IMR-90 (cell line): ENCODE measurements at regions not wholly inside any gene's neighbourhood (a gene's known extent, or its start where the extent isn't known, plus 50 kb on each side); places are given as distances from the start of the nearest gene placed in this dataset.

Experiments used
- ATAC-seq: fragments of 200-7000 bp; cut with Tn5 transposase; 2 replicates; pipeline ENCODE4 v1.9.1; 2020; ENCODE audit warnings: low read depth, mild to moderate bottlenecking, moderate library complexity
- BruUV-seq: library from RNA; stranded (reverse); fragments of 400-500 nt; replicated peaks from 2 replicates; lab custom pipeline; 2021; lab: Mats Ljungman, UMichigan
- CTCF ChIA-PET: fragments of 300-600 bp; formaldehyde crosslinking; extraction: SDS; loops from one replicate; lab custom pipeline; 2021; ENCODE audit warnings: antibody characterized with exemption; lab: Yijun Ruan, JAX
- POLR2A ChIA-PET: fragments of 300-600 bp; sonication (Branson Sonifier 250); formaldehyde crosslinking; loops from one replicate; lab custom pipeline; 2022; ENCODE audit warnings: antibody characterized with exemption; ENCODE audit not compliant: unreplicated experiment; lab: Charles Lee
- DNase-seq: peaks from one replicate; pipeline ENCODE4 v3.0.0; 2013
- H2AFZ ChIP-seq: replicated peaks from 2 replicates; pipeline ENCODE3; 2013; ENCODE audit warnings: low read length, mild to moderate bottlenecking; ENCODE audit not compliant: poor library complexity
- H2AK5ac ChIP-seq: 2 replicates; pipeline ENCODE4 v1.6.1; 2013; ENCODE audit warnings: low read depth, low read length, inconsistent platforms
- H2AK9ac ChIP-seq: replicated peaks from 2 replicates; pipeline ENCODE3; 2013; ENCODE audit warnings: mild to moderate bottlenecking, low read depth, low read length, moderate library complexity; ENCODE audit not compliant: poor library complexity
- H2BK120ac ChIP-seq: 2 replicates; pipeline ENCODE4 v1.6.1; 2013; ENCODE audit warnings: low read depth, low read length, inconsistent platforms
- H2BK15ac ChIP-seq: 3 replicates; pipeline ENCODE4 v1.6.1; 2013; ENCODE audit warnings: low read depth, low read length, inconsistent platforms
- H2BK20ac ChIP-seq: 2 replicates; pipeline ENCODE4 v1.6.1; 2013; ENCODE audit warnings: low read depth, mild to moderate bottlenecking, inconsistent platforms, low read length, moderate library complexity
- H2BK5ac ChIP-seq: 2 replicates; pipeline ENCODE4 v1.6.1; 2013; ENCODE audit warnings: mild to moderate bottlenecking, low read depth, low read length, inconsistent platforms; ENCODE audit not compliant: poor library complexity, severe bottlenecking
- H3K14ac ChIP-seq: replicated peaks from 2 replicates; pipeline ENCODE4 v1.6.1; 2013; ENCODE audit warnings: low read depth, low read length, inconsistent platforms
- H3K18ac ChIP-seq: 2 replicates; pipeline ENCODE4 v1.6.1; 2013; ENCODE audit warnings: low read depth, low read length, control low read depth
- H3K23ac ChIP-seq: 2 replicates; pipeline ENCODE4 v1.6.1; 2013; ENCODE audit warnings: low read depth, low read length, inconsistent platforms
- H3K27ac ChIP-seq: 2 replicates; pipeline ENCODE4 v1.5.1; 2013; ENCODE audit warnings: mild to moderate bottlenecking, control low read depth, low read length; ENCODE audit not compliant: insufficient read depth
- H3K27me3 ChIP-seq: 2 replicates; pipeline ENCODE4 v1.6.1; 2013; ENCODE audit warnings: low read length; ENCODE audit not compliant: control insufficient read depth, insufficient read depth
- H3K36me3 ChIP-seq: 2 replicates; pipeline ENCODE4 v1.6.1; 2013; ENCODE audit warnings: low read length, mixed read lengths; ENCODE audit not compliant: control insufficient read depth, insufficient read depth
- H3K4ac ChIP-seq: 2 replicates; pipeline ENCODE4 v1.6.1; 2013; ENCODE audit warnings: low read depth, low read length, inconsistent platforms
- H3K4me1 ChIP-seq: 2 replicates; pipeline ENCODE4 v1.6.1; 2013; ENCODE audit warnings: low read length, mixed read lengths; ENCODE audit not compliant: control insufficient read depth, insufficient read depth
- H3K4me2 ChIP-seq: 2 replicates; pipeline ENCODE4 v1.6.1; 2013; ENCODE audit warnings: low read depth, mild to moderate bottlenecking, control low read depth, low read length, moderate library complexity
- H3K4me3 ChIP-seq: 2 replicates; pipeline ENCODE4 v1.5.1; 2013; ENCODE audit warnings: low read depth, mild to moderate bottlenecking, control low read depth, low read length, moderate library complexity; ENCODE audit not compliant: insufficient read depth
- H3K56ac ChIP-seq: 2 replicates; pipeline ENCODE4 v1.6.1; 2013; ENCODE audit warnings: low read length, inconsistent platforms; ENCODE audit not compliant: insufficient read depth; ENCODE audit errors: extremely low read depth
- H3K79me1 ChIP-seq, 2 experiments: 2 replicates each; pipeline ENCODE4 v1.6.1; 2013; ENCODE audit warnings: low read length in 2 of 2, inconsistent platforms in 1 of 2, low read depth in 1 of 2
- H3K9ac ChIP-seq: 2 replicates; pipeline ENCODE4 v1.6.1; 2013; ENCODE audit warnings: low read depth, low read length, control low read depth
- H3K9me1 ChIP-seq: 2 replicates; pipeline ENCODE4 v1.6.1; 2013; ENCODE audit warnings: low read length, inconsistent platforms; ENCODE audit not compliant: insufficient read depth
- H3K9me3 ChIP-seq: 2 replicates; pipeline ENCODE4 v1.6.1; 2013; ENCODE audit warnings: low read length; ENCODE audit not compliant: control insufficient read depth, insufficient read depth
- H4K20me1 ChIP-seq: 2 replicates; pipeline ENCODE4 v1.6.1; 2013; ENCODE audit warnings: low read length, inconsistent platforms; ENCODE audit not compliant: insufficient read depth
- H4K5ac ChIP-seq: 2 replicates; pipeline ENCODE4 v1.6.1; 2013; ENCODE audit warnings: mild to moderate bottlenecking, low read depth, low read length, control low read depth
- H4K8ac ChIP-seq, 2 experiments: 2 replicates each; pipeline ENCODE4 v1.6.1; 2013; ENCODE audit warnings: low read depth in 2 of 2, low read length in 2 of 2, control low read depth in 1 of 2, inconsistent platforms in 1 of 2
- H4K91ac ChIP-seq: 2 replicates; pipeline ENCODE4 v1.6.1; 2013; ENCODE audit warnings: low read depth, low read length, inconsistent platforms; ENCODE audit not compliant: insufficient read depth
- CEBPB ChIP-seq: IDR thresholded peaks from 2 replicates; pipeline ENCODE4 v1.6.1; 2012; ENCODE audit warnings: low read depth, low read length, improper control_type of control experiment
- CTCF ChIP-seq: conservative IDR thresholded peaks from 2 replicates; pipeline ENCODE4 v1.5.1; 2012; ENCODE audit warnings: mild to moderate bottlenecking, low read depth, low read length, improper control_type of control experiment
- NFE2L2 ChIP-seq: fragments of 150-350 bp; IDR thresholded peaks from 2 replicates; pipeline ENCODE4 v1.6.1; 2016; ENCODE audit warnings: low read depth, mild to moderate bottlenecking, low read length
- POLR2A ChIP-seq: IDR thresholded peaks from 2 replicates; pipeline ENCODE4 v1.6.1; 2012; ENCODE audit warnings: mild to moderate bottlenecking, low read depth, low read length
- RFX5 ChIP-seq: IDR thresholded peaks from 2 replicates; pipeline ENCODE4 v1.8.0; 2012; ENCODE audit warnings: low read depth, mild to moderate bottlenecking, low read length, moderate library complexity
- WGBS, 2 experiments: methylation state at CpG; one replicate each; pipeline versions ENCODE4 v1.1.5 to v1.1.7; 2013; ENCODE audit warnings: missing lambda C conversion rate in 2 of 2; ENCODE audit not compliant: insufficient read length in 1 of 2; ENCODE audit errors: extremely low coverage in 2 of 2; 5-methylcytosine and 5-hydroxymethylcytosine counted together
- dilution Hi-C: fragments of 300-500 bp; cut with HindIII; formaldehyde crosslinking; loops from one replicate; pipeline ENCODE4 v1.14.3; 2018; ENCODE audit warnings: low sequenced_read_pairs; ENCODE audit not compliant: unreplicated experiment
- in situ Hi-C: fragments of 300-500 bp; cut with MboI; formaldehyde crosslinking; loops from 3 replicates; pipeline ENCODE4 v1.14.3; 2019; ENCODE audit warnings: low sequenced_read_pairs, inconsistent platforms, mixed read lengths
- intact Hi-C: fragments of 100-400 bp; cut with micrococcal nuclease; formaldehyde crosslinking; loops from 2 replicates; pipeline ENCODE4 v1.10.0; 2022

- Histone ChIP-seq H2AK5ac (no peak overlapping the region), H2BK5ac (no peak overlapping the region), H3K27me3 (no peaks in the 10 kb centered on the region), H3K9me1 (no peaks in the 10 kb centered on the region), H2AK9ac (no peak overlapping the region), H2BK120ac (no peak overlapping the region), H3K18ac (no peak overlapping the region), H4K20me1 (no peaks in the 10 kb centered on the region), H3K79me1 (no peaks in the 10 kb centered on the region), H2BK20ac (no peak overlapping the region), H3K4ac (no peak overlapping the region), H4K91ac (no peak overlapping the region), H3K9me3 (no peaks in the 10 kb centered on the region), H4K5ac (no peak overlapping the region), H3K27ac (no peak overlapping the region), H2AFZ (no peak overlapping the region), H3K9ac (no peak overlapping the region), H3K14ac (no peak overlapping the region), H4K8ac (no peak overlapping the region), H3K23ac (no peak overlapping the region), H3K4me2 (no peak overlapping the region), H3K36me3 (no peaks in the 10 kb centered on the region), H3K4me3 (no peak overlapping the region), H2BK15ac (no peak overlapping the region), H3K4me1 (no peaks in the 10 kb centered on the region), H3K56ac (no peak overlapping the region)
- POLR2A ChIA-PET: no interaction called here
- no peak for ATAC-seq
- intact Hi-C loops: no loop called here
- TF ChIP-seq CEBPB: no peak
- TF ChIP-seq NFE2L2: no peak
- TF ChIP-seq RFX5: no peak
- no peak for TF ChIP-seq POLR2A
- TF ChIP-seq CTCF: no peak
- in situ Hi-C loops: no loop called here
- dilution Hi-C loops: no loop called here
- BruUV-seq: no TSS peak
- 40% methylated on average over 1 of the region's 3 CpGs; no CpG with 5 or more reads in 1 of the 2 experiments for WGBS, 2 experiments
- CTCF ChIA-PET: no interaction called here
- DNase-seq: peak; percentile 29
These were observed 746.4 kb downstream of the CDH11 start for GRCh38 chr16:64375391-64375980.
